Testis (tissue), 2 donors: ENCODE measurements at regions not wholly inside any gene's neighbourhood (a gene's known extent, or its start where the extent isn't known, plus 50 kb on each side); places are given as distances from the start of the nearest gene placed in this dataset.

Source experiments
- DNase-seq: peaks from one replicate; pipeline ENCODE4 v3.0.0-alpha.2; 2019
- H3K27ac ChIP-seq, 2 donors: fragments of 200-600 bp; sonication (generic); one replicate each; pipeline ENCODE4 v1.5.1; 2019
- H3K27me3 ChIP-seq: fragments of 200-600 bp; sonication (generic); one replicate; pipeline ENCODE4 v1.5.1; 2019
- H3K36me3 ChIP-seq: fragments of 200-600 bp; sonication (generic); one replicate; pipeline ENCODE4 v1.5.1; 2017; ENCODE audit warnings: low read depth; ENCODE audit errors: missing control alignments
- H3K4me1 ChIP-seq: fragments of 200-600 bp; sonication (generic); one replicate; pipeline ENCODE4 v1.5.1; 2019
- H3K4me3 ChIP-seq, 2 donors: fragments of 200-600 bp; sonication (generic); one replicate each; pipeline ENCODE4 v1.5.1; 2017 to 2019
- H3K9me3 ChIP-seq: fragments of 200-600 bp; sonication (generic); one replicate; pipeline ENCODE4 v1.5.1; 2017
- POLR2A ChIP-seq: fragments of 450-650 bp; IDR thresholded peaks from one replicate; pipeline ENCODE4 v1.6.1; 2017; ENCODE audit warnings: antibody characterized with exemption, mild to moderate bottlenecking, moderate library complexity
- WGBS, 2 donors: methylation state at CpG; one replicate each; pipeline ENCODE4 v1.1.5; 2018; 5-methylcytosine and 5-hydroxymethylcytosine counted together
- intact Hi-C: fragments of 100-400 bp; cut with DNase I; formaldehyde crosslinking; loops from one replicate; pipeline ENCODE4 v1.15.1; 2023; ENCODE audit warnings: low total_unique reads
- TF ChIP-seq, protein P1 (sequence below), 3 experiments: fragments of 450-650 bp in 2 of 3; fragments of 200-600 bp in 1 of 3; sonication (generic) in 1 of 3; IDR thresholded peaks; one replicate each; pipeline ENCODE4 v1.5.1; 2016 to 2019; ENCODE audit warnings: antibody characterized with exemption in 3 of 3, mild to moderate bottlenecking in 2 of 3, moderate library complexity in 1 of 3

- WGBS, 2 donors: 38 to 42% methylated on average over 3 of the region's 3 CpGs
- no peak for TF ChIP-seq POLR2A
- TF ChIP-seq, protein P1, sequence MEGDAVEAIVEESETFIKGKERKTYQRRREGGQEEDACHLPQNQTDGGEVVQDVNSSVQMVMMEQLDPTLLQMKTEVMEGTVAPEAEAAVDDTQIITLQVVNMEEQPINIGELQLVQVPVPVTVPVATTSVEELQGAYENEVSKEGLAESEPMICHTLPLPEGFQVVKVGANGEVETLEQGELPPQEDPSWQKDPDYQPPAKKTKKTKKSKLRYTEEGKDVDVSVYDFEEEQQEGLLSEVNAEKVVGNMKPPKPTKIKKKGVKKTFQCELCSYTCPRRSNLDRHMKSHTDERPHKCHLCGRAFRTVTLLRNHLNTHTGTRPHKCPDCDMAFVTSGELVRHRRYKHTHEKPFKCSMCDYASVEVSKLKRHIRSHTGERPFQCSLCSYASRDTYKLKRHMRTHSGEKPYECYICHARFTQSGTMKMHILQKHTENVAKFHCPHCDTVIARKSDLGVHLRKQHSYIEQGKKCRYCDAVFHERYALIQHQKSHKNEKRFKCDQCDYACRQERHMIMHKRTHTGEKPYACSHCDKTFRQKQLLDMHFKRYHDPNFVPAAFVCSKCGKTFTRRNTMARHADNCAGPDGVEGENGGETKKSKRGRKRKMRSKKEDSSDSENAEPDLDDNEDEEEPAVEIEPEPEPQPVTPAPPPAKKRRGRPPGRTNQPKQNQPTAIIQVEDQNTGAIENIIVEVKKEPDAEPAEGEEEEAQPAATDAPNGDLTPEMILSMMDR (IDR thresholded peaks at IDR 0.05): no peak
- no peak for DNase-seq
Observed at GRCh38 chr4:27154706-27155105, 294.1 kb downstream of the STIM2 start.

DNA sequence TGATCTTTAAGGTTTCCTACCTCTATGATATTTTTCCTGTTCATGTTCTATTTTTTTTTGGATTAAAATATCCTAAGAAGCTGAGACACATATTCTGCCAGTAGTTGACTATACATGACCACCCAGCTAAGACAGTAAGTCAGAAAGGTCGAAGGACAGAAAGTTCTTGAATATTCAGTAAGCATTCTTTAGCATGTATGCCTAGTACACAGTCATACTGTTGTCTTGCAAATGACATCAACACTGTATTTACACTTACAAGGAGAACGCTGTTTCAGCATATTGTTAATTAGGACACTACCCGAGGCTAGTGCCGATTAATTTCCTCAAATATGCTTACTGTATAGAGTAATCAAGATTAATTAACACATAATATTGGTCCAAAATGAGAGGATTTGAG lies 300.6 kb downstream of the STIM2 start:
- intact Hi-C loops: no loop called here
- H3K4me3 ChIP-seq: no peak overlapping the region
- no peaks in the 10 kb centered on the region for H3K27me3 ChIP-seq
- H3K36me3 ChIP-seq: no peaks in the 10 kb centered on the region
- no peak for DNase-seq
- no peak overlapping the region for H3K27ac ChIP-seq
- WGBS, 2 donors: 88% methylated on average over 4 of the region's 4 CpGs
- H3K9me3 ChIP-seq: no peaks in the 10 kb centered on the region
- no peak for TF ChIP-seq POLR2A
- TF ChIP-seq, protein P1 (IDR thresholded peaks at IDR 0.05): no peak
- H3K4me1 ChIP-seq: no peaks in the 10 kb centered on the region

More at GRCh38 chr4:27154706-27155105, 294.1 kb downstream of the STIM2 start:
- Histone ChIP-seq H3K36me3 (no peaks in the 10 kb centered on the region), H3K4me1 (no peaks in the 10 kb centered on the region), H3K9me3 (no peaks in the 10 kb centered on the region), H3K27me3 (no peaks in the 10 kb centered on the region), H3K27ac (no peak overlapping the region), H3K4me3 (no peak overlapping the region)
- intact Hi-C loops: no loop called here

GRCh38 chr4:27168783-27169182 lies 308.1 kb downstream of the STIM2 start:
- Histone ChIP-seq H3K4me1 (no peaks in the 10 kb centered on the region), H3K27me3 (no peaks in the 10 kb centered on the region), H3K36me3 (no peaks in the 10 kb centered on the region), H3K4me3 (no peak overlapping the region), H3K27ac (no peak overlapping the region), H3K9me3 (no peaks in the 10 kb centered on the region)
- intact Hi-C loops: no loop called here
- no peak for DNase-seq
- no peak for TF ChIP-seq POLR2A
- TF ChIP-seq, protein P1 (IDR thresholded peaks at IDR 0.05): no peak
- WGBS, 2 donors: 88 to 95% methylated on average over 1 of the region's 1 CpG

GRCh38 chr4:27173280-27173679 lies 312.6 kb downstream of the STIM2 start:
- Histone ChIP-seq H3K9me3 (no peaks in the 10 kb centered on the region), H3K27ac (no peak overlapping the region), H3K36me3 (no peaks in the 10 kb centered on the region), H3K27me3 (no peaks in the 10 kb centered on the region), H3K4me1 (no peaks in the 10 kb centered on the region), H3K4me3 (no peak overlapping the region)
- 81 to 83% methylated on average over 7 of the region's 7 CpGs for WGBS, 2 donors
- DNase-seq: no peak
- intact Hi-C loops: no loop called here
- TF ChIP-seq, protein P1 (IDR thresholded peaks at IDR 0.05): no peak
- no peak for TF ChIP-seq POLR2A

GRCh38 chr4:27176400-27176799 lies 315.8 kb downstream of the STIM2 start:
- TF ChIP-seq, protein P1 (IDR thresholded peaks at IDR 0.05): no peak
- no peak for TF ChIP-seq POLR2A
- Histone ChIP-seq H3K9me3 (no peaks in the 10 kb centered on the region), H3K4me1 (no peaks in the 10 kb centered on the region), H3K27ac (no peak overlapping the region), H3K36me3 (no peaks in the 10 kb centered on the region), H3K27me3 (no peaks in the 10 kb centered on the region), H3K4me3 (no peak overlapping the region)
- intact Hi-C loops: no loop called here
- WGBS, 2 donors: 53 to 64% methylated on average over 3 of the region's 3 CpGs
- peak; percentile 26 for DNase-seq
